GM19372 (cell line): ENCODE measurements at regions not wholly inside any gene's neighbourhood (a gene's known extent, or its start where the extent isn't known, plus 50 kb on each side); places are given as distances from the start of the nearest gene placed in this dataset.
A peak's percentile ranks its signal among the peaks of the same experiment; 100 is the strongest.

Source experiments
- ATAC-seq: cut with Tn5 transposase; IDR thresholded peaks from one replicate; pipeline ENCODE4 v1.9.1; 2021; ENCODE audit warnings: mild to moderate bottlenecking, low read depth, moderate library complexity; ENCODE audit not compliant: unreplicated experiment

DNA sequence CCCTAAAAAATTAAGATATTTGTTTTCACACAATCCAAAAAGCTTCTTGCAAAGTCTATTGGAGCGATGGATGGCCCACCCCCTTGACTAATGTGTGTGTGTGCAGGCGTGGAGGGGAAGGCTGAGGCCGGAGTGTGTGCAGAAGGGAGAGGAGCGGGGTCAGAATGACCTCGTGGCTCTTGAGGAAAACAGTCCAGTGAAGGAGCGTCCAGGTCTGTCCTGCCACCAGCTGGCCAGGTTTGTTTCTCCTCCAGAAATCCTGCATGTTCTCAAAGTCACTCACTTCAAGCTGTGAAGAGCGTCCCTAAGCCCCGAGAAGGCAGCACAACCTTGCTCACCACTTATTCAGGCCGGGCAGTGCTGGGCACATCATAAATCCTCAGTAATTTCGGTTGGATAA lies 69.5 kb upstream of the SSX2IP start:
- no peak for ATAC-seq

DNA sequence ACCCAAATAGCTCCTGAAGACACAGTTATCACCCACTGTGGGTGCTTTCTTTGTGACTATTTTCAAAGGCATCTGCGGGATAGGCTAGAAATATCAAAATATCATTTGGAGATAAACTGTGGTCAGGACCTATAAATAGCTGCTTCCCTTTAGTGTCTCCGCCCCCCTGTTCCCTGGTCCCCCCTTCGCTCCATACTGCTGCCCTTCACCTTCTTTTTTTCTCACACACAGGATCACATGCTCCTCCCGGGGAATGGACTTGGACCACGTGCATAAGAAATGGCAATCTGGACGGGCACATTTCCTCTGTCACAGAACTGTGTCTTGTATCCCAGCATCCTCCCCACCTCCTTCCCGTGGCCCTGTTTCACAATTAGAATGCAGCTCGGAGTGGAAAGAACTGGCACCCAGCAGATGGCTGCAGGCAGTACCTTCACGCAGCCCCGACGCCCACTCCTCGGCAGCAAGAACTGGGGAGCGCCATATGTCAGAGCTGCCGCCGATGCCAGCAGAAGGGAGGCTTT lies 68.8 kb upstream of the SSX2IP start:
- ATAC-seq = no peak

DNA sequence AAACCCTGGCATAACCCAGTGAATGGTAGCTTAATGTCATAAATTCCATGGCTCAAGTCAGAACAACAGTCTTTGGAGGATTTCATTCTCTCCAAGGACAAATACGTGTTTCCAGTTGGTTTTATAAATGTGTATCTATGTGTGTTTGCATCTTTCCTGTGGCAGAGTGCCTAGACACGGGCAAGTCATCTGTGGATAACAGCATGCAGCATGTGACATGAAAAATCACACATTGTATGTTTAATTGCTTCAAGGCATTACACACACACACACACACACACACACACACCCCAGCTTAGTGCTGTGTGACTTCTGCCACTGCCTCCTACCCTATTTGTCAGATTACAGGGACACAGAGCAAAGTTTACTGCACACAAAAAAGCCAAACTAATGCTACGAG lies 68.2 kb upstream of the SSX2IP start:
- ATAC-seq = no peak

DNA sequence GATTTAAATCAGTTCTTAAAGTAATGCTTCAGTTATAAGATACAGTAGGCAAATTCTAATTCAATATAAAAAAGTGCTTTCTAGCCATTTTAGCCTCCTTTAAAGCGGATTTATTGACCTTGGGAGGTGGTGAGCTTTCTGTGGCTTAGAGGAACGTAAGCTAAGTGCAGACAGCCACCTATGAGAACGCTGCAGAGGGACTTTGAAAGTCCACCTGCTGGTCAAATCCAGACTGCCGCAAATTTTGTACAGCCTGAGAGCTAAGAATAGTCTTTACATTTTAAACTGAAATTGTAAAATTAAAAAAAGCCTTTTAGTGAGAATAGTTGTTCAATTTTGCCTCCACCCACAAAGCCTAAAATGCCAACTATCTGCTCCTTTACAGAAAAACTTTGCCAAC lies 67.0 kb upstream of the SSX2IP start:
- no peak for ATAC-seq

DNA sequence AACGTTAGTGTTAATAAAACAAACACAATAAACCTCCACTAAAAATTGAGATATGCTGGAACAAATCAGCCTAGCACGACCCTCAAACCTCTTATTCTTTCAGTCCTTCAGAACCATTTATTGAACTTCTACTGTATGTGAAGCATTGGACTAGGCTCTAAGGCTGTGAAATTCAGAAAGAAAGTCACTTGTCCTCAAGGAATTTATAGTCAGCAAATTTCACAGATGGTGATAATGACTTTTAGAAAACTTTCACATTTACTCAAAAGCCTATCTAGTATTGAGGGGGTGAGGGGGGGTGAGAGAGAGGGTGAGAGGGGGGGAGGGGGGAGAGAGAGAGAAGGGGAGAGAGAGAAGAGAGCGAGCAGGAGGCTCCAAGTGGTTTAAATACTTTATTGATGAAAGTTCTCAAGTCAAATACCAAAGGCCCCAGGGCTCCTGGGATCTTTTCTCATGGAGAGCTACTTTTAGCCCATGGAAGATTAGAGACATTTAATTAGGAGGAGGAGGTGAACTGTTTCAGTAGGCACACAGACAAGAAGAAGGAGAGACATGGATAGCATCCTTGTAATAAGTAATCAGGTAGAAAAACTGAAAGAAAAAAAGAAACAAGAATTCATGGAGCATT lies 66.3 kb upstream of the SSX2IP start:
- no peak for ATAC-seq

DNA sequence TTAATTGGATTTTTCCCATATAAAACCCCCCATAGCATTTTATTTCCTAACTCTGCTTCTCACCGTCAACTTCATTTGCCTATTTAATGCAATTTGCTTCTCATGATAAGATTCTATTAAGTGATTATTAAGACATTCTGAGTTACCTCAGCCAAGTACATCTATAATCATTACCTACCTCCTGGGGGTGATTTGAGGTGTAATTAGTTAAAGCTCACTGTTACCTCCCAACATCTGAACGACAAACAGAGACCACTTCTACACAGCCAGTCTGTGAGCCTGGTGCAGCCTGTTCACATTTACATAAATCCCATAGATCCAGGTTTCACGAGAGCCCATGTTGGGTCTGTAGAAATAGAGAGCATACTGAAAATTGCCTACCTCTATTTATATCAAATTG lies 65.7 kb upstream of the SSX2IP start:
- no peak for ATAC-seq

DNA sequence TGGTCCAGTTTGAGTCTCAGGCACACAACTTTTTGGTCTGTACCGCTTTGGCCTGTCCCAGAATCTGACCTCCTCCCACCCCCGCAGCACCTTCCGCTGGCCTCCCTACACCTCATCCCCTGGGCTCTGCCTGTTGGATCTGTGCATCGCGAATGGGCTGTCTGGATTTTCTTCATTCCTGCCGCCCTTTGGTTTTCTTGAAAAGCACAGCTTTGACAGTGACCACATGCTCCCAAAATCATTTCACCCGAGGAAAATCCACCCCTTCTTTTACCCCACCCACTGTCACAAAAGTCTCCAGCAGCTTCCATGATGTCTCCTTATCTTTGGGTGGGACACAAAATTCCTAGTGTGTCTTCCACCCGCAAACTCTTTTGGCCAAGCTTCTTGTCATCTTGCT lies 65.0 kb upstream of the SSX2IP start:
- ATAC-seq = no peak

DNA sequence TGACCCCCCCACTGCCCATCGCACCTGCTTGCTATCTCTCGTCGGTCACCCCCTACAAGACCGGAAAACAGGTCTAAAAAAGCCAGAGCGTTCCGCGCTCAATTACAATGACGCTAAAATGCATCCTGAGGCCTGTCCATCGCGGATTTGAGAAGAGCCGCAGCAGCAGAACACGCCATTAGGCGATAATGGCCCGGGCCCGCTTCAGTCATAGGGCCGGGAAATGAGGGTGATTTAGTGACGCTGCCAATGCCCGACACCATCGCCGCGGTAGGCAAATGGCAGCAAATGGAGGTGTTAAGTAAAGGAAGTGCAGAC lies 64.1 kb upstream of the SSX2IP start:
- no peak for ATAC-seq

DNA sequence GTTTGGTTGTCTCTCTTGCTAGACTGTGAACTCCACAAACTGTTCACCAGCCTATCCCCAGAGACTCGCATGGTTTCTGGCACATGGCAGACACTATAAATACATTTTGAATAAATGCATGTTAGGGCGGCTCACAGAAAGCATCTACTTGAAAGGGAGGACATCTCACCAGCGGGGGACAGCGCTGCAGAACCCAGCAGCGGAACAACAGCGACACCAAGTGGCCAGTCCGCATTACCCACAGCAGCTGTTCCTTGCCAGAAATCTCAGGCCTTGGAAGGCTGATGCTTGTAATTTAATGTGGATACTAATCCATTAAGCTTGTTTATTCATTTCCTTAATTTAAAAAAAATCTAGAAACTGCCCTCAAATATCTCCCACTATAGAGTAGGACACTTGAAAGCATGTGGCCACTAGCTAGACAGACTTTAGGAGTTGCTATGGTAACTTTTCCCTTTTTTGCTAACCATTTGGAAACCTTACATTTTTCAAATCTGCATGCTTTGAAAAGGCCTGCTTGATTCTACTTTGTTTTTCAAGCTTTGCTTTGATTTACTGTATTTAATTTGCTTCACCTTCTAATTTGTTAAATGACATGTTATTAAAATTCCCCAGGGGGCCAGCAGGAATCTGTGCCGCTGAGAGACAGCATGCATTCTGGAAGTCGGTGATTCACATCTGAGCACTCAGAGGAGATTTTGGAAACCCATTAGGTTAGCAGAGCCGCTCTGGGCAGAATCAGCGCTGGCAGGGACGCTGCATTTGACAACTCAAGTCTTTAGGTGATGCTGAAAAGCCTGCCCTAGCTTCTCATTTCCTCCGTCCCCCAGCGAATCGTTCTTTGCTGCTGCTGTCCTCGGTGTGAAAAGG lies 63.5 kb upstream of the SSX2IP start:
- ATAC-seq = peak; percentile 65

DNA sequence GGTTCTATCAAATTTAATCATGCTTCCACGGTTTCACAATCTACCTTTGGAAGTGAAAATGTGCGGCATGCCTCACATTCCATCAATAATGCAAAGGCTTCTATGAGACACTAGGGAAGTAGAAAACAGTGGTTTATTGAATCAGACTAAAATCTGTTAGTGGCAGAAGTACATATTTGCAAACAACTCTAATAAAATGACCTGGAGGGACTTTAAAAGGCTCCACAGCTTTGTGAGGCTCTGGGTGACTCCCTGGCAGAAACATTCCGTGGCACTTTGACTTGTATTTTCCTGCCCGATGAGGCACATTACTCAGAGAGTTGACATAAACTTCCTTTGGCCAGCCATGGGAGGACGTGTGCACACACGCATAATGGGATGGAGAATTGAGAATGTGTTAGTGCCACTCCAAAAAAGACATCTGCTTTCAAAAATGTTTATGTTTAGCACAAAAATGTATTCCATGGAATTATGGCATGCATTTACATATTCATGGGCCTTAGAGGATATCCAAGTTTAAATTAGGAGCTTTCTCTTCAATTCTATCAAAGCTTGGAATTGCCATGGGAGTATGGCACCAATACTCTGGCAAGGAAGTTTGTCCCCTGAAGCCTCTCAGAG lies 60.0 kb upstream of the SSX2IP start:
- no peak for ATAC-seq

DNA sequence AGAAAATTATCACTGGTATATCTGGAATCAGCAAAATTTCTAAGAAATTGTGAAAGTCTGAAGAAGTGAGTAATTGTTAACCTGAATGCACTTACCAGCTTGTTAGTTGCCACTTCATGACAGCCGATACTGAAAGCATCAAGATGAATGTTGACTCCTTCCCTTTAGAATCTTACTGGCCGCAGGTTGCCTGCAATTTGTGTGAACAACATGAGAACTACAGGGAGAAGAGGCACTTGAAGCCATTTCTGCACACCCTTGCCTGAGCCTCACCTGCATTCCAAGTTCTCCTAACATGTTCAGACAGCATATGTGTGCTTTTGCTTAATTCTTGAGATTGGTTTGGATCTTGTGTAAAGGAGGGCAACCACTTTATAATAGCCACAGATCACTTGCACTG lies 59.2 kb upstream of the SSX2IP start:
- ATAC-seq = no peak

DNA sequence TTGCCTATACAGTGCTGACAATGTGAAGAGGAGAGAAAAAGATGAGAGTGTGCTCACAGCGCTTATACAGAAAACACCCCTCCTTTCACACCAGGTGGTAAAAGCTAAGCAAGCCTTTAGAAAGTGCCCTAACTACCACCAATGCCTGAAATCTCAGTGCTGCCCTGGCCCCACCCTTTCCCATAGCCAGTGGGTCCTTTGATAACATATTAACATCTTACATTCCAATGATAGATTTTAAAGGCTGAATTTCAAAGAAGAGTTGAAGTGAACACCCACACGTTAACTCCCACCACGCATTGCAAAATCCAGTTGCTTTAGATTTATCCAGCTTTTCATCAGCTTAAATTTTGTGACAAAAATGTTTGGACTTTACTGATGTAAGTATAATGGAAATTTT lies 58.1 kb upstream of the SSX2IP start:
- ATAC-seq = no peak

DNA sequence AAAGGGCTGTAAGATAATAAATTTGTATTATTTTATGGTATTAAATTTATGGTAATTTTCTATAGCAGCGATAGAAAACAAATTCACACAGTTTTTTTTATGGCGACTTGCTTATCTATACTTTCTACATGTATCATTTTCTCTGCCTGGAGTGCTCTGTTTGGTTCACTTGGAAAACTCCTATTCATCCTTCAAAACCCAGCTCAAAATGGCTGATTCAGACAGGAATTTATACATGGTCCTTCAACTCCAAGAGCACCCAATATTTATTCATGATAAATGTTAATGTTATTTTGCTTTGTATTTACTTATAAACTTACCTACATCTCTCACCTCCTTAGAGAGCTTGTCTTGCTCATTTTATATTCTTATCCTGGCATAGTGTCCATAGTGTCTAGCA lies 55.6 kb upstream of the SSX2IP start:
- no peak for ATAC-seq

DNA sequence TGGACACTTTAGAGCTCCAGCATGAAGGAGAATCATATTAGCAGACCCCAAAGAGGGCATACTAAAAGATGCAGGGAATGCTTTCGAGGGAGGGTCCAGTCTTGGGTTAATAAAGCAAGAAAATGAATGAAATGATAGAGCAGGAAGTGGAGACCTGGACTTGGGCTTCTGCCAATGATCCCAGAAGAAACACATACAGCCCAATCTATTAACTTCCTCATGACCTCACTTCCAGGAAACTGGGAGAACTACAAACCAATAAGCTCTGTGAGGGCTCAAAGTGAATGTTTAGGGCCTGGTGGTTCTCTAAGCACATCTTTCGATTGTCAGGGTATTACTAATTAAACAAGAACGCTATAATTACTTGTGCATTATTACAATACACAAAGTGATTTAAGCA lies 53.6 kb upstream of the SSX2IP start:
- ATAC-seq = no peak

DNA sequence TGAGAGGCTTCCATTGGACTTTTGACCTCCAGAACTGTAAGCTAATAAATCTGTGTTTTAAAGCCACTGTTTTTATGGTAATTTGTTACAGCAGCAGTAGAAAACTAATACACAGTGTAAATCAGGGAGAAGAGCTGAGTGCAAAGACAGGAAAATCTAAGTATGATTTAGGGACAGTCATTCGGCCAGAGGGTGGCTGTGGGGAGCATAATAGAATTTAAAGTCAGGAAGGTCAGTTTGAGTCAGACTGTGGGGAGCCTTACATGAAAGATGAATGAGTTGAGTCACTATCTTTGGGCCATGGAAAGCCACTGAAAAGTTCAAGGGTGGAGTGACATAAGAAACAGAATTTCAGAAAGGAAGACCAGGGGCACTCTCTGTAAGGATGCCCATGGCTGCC lies 52.4 kb upstream of the SSX2IP start:
- ATAC-seq = no peak

DNA sequence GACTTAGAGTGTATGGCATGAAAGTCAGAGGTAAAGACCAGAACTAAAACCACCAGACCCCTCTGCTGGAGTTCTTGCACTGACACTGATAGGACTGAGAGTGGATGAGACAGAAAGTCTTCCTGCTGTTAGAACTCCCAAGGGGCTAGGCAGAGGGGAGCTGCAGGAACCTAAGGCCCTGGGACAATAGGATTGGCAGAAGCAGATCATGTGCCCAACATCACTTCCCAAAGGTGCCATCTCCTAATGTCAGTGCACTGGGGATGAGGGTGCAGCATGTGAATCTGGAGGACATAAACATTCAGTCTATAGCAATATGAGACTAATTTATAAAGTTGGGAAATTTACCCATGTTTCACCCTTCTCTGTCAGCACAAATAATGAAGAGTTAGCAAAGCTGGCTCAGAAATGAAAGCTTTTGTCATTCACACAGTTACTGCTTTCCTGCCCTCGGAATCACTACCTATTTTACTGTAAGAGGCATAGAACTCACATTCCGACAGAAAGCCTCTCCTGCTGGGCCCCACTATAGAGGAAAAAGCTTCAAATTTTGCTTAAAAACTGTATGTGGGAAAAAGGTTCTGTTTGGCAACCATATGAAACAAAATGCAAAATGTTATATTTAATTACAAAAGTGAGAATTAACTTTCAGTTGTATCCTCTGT lies 49.9 kb upstream of the SSX2IP start:
- no peak for ATAC-seq
